NCI-H345 treated with DMSO at 0.1 percent for 48 hours (cell line): ENCODE measurements at regions not wholly inside any gene's neighbourhood (a gene's known extent, or its start where the extent isn't known, plus 50 kb on each side); places are given as distances from the start of the nearest gene placed in this dataset.
"Not testable (repeated sequence)": the region's sequence is repeated elsewhere in the genome, so short reads cannot be mapped to it uniquely, and the experiment has no call there.

Experiments used
- DNase-seq: peaks from one replicate; lab custom pipeline; 2025; ENCODE audit not compliant: unreplicated experiment; lab: John Stamatoyannopoulos, UW

DNA sequence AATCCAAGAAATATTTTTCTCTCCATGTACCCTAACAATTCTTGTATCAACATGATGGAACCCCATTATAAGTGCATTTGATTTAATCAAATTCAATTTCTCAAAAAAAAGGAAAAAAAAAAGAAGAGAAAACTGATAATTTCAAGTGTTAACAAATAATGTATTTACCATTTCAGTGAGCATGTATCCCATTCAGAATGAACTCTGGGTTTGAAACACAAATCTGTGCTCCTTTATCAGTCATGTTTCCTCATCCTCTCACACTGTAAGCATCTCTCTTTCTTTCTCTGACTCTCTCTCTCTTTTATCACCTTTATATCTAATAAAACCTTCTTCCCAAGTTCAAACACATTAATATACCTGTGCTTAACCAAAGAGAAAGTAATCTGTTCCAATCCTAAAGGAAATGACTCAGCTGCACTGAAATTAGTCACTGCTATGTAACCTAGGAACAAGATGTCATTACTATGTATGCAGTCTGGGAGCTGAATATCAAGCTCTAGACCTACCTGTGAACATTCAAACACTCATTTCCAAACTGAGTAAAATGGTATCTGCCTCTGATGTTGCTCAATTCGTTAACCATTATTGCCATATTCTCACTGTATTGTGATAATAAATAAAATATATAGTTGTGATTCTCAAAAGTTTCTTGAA, 135.0 kb upstream of the LRIG3 start:
- DNase-seq: no peak

DNA sequence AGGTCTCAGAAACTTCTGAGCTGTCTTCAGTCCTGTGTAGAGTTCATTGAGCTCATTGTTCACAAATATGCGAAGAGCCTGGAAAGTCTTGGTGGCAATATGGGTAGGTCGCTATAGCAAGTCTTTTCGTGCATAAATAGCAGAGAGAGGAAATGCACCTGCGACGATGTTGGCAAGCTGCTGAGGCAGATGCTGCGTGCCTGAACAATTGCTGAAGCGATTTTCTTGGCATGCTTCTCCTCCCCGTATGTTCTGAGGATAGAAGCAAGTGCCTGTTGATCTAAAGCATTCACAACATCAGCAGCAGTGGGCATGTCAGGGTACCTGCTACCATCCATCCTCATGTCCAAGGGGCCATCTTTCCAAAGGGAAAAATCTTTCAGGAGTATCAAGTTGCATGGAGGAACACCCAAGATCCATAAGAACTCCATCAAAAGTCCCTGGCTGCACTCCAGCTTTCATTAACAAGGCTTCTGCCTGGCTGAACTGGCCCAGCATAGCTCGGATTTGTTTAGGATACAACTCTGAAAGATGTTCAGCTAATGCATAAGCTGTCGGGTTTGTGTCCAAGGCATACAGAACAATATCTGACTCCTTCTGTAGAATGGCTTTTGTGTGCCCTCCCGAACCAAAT, 133.1 kb upstream of the LRIG3 start:
- DNase-seq: not testable (repeated sequence)

DNA sequence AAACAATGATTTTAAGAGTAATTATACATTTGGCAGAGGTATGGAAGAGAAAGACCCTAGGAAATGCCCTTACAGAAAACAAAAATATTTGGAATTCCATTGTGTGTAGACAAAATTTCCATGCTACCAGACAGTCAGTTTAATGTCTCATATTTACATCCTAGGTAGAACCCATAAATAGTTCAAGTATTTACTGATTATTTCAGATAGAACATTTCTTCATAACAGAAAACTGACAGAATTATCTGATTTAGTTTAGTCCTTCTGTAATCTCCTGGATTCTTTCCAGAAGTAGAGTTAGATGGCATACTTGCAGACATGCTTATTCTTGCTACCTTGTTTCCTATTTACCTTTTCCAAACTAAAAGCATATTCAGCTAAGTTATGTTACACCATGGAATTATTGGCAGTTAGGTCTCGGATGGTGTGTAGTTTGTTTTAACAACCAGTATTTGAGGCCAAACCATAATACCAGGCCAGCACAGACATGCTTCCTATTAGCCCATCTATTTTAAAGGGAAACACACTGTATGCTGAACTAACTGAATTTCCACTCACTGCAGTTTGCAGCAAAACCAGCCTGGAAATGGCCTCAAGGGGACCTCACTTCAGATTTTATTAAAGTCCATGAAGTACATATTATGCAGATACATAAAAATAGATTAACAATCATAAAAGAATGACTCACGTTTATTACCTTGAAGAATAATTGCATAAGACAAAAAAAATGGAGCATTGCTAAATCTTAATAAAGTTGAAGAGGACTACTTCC, 126.6 kb upstream of the LRIG3 start:
- no peak for DNase-seq

DNA sequence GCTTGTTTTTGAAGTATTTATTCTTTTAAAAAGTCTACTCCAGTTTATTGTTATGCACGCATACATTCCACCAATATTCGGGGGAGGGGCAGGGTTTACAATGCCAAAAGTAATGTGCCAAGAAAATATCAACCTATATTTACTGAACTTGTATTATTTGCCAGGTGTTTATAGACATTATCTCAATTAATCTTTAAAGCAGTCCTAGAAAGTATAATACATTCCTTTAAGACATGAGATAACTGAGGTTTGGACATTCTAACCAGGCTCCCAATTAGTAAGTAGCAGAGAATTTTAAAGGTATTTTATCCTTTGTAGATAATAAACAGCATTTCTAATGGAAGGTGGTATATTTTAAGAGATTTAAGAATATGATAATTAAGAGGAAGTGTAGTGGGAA, 124.5 kb upstream of the LRIG3 start:
- no peak for DNase-seq

DNA sequence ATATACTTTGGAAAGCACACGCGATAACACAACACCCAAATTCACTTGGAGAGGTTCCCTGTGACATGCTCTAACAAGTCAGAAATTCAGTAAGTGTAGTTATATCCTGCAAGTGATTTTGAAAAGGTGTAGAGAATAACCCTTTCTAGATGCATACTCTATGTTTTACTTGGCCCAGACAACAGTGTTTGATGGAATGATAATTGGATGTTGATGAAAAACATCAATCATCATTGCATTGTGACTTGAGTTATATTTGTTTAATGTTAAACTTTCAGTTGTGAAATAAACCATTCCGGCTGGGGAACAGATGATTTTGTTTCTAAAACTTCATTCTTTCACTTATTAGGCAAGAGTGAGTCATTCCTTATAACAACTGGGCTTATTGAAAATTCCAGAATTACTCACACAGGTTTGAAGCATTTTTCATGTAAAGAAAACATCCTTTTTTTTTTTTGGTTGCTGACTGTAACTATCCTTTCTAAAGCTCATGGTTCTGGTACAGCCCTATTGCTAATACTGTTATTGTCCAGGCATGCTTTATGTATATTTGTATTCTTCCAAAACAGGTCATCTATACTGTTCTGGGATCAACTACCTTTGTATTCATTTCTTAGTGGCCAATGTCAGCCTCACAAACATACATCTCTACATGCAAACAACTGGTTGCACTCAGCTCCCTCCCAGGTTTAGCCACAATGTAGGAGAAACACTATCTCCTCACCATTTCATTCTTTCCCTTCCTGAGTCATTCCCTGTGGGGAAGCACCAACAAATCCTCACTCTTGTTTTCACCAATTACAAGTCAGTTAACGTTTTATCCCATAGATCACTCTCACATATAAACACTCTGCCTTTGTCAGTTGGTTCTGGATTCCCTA, 121.2 kb upstream of the LRIG3 start:
- DNase-seq: no peak

DNA sequence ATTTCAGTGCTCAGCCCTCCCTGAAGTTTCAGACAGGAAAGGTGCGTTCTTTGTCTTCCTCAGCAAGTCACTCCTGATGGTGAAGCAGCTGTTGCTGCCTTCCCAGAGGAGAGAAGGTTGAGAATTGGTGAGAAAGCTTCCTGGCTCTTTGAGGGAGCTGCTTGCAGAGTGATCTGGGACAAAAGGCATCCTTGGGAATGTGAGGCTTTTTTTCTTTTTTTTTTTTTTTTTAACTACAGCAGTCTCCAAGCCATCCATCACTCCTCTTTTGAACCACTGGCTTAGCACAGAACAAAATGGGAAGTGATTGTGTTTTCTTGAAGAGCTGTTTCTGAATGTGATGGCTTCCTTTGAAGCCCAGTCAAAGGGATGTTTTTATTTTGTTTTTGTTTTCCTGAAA, 120.4 kb upstream of the LRIG3 start:
- no peak for DNase-seq

DNA sequence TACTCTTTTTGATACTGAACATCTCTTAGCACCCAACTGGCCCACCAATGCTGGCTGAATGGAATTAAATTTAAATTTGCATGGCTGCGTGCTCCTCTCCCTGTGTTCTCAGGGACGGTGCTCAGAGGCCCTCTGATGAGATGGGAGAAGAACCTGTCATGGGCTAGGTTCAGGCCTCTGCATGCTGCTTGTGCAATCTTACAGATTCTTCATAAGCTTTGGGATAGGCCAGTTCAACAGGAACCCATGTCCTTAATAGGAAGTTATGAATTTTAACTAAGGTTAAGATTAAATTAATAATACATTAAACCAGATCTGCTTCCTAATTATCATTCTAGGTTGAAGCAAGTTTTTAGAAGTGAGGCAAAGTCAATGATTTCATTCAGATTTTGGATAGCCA, 119.7 kb upstream of the LRIG3 start:
- DNase-seq: no peak

DNA sequence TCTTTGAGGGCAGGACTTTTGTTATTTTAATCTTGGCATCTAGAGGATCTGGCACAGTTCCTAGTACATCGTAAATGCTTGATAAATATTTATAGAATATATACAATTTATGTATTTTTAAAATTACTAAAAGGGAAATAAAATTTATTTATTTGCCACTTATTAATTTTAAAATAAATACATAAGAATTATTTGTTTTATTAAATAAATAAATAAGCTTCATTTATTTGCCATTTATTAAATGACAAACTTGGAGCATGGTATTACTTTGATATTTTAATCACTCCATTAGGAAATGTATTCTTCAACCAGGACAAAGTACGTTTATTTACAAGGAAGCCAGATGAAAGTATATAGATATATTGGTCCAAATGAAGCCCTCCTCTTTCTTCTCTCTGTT, 118.7 kb upstream of the LRIG3 start:
- no peak for DNase-seq

DNA sequence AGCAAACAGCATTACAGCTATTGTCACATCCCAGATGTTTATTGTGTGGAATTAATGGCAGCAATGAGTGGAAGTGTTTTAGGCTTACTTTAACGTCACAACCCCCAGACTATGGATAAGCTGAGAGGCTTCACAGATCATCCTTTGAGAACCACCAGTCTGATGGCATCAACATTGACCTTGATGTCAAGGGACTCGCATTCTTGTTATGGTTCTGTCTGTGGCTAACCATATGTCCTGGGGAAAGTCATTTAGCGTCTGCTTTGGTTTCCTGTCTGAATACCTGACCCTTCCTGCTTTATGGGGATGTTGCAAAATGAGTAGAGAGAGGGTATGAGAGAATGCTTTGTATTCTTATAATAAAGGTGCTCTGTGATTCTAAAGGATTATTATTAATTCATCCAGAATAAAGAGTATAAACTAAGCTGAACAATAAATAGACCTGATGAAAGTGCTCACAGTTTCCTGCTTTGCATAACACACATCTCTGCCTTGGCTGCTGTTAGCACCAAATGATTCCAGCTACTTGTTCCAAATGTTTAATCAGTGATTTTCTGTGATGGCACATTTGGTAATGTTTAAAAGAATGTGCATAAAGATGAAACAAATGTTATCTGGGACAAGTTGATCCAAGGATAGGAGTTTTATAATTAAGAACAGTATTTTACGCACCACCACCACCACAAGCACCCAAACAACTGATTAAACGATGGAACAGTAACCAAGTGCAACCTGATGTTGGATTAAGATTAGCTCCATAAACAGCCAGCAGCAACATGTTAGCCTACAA, 116.9 kb upstream of the LRIG3 start:
- no peak for DNase-seq

DNA sequence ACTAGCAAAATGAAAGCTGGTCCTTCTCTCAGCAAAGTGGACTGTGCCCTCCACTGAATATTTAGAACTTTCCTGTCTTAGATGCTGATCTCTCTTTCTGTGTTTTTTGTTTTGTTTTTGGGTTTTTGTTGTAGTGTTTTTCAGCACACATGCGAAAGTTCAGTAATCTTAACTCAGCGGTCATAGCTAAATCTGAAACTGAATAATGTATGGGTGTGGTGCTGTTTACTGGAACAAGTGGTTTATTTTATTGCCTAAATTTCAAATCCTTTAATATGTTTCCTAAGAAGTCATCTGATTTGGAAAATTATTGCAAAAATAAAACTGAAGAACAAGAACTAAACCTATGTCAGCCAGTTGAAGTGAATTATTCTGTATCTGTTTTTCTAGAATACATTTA, 116.0 kb upstream of the LRIG3 start:
- no peak for DNase-seq

DNA sequence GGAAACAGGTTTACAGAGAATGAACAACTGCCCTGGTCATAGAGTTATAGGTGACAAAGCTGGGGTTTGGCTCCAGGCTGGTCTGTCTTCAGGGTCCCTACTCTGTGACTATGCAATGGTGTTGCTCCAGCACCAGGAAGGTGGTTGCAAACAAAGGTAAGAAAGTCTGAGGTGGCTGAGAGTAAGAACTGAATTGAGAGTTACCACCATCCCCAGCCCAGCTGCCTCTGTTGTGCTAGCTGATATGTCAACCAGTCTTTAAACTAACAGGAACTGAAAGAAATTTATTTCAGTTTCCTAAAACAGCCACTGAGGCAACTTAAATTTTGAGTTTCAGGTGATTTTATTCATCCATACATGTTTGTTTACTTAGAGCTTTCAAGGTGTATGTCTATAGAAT, 111.0 kb upstream of the LRIG3 start:
- no peak for DNase-seq

DNA sequence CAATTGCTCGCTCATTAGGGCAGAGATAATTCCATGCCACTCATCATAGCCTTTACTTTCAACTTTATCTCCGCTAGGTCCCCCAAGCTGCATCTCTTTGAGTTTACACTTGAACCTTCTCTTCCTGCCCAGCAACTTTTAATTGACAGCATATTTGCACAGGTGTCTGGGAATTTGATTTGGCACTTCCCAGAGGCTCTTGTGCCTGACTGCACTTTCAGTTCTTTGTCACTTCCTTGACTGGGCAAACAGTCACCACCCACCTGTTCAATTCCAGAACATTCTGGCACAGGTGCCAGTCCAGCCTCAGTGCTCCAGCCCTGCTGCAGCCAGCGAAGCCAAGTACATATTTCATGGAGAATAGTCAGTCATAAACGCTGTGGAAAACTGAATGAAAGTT, 110.1 kb upstream of the LRIG3 start:
- no peak for DNase-seq

DNA sequence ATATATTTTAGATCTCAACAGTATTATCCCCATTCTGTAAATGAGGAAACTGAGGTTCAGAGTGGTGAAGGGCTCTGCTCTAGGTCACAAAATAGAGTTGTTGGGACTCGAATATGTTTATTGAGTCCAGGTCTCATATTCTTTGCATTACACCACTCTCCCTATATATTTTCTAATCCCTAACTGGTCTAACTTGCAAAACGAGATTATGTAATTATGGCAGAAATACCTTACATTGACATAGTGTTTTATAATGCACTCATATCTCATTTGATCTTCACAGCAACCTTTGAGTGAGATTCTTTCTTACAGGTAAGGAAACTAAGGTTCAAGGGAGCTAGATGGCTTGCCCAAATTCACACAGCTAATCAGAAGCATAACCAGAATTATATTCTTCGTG, 106.9 kb upstream of the LRIG3 start:
- no peak for DNase-seq

DNA sequence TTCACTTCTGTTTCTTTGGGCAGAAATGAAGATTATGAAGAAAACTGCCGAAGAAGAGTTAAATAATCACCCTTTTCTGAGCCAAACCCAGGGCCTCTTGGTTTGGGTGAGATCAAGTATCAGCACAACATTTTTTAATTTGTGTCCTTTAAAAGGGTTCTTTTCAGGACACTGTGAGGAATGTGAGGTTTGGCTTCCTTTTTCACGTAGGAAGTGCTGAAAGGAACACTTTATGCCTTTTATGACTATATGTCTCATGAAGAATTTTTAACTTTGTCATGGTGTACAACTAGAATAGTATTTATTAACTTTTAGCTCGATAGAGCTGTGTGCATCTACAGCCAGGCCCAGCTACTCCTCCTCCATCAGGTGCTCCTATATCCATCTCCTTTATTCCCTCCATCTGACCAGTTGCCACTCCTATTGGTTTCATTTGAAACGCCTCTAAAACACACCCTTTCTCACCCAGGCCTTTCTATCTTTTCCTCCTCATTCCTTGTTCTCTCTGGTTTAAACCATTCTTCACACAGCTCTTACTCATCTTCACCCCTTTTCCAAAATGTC, 103.6 kb upstream of the LRIG3 start:
- no peak for DNase-seq

DNA sequence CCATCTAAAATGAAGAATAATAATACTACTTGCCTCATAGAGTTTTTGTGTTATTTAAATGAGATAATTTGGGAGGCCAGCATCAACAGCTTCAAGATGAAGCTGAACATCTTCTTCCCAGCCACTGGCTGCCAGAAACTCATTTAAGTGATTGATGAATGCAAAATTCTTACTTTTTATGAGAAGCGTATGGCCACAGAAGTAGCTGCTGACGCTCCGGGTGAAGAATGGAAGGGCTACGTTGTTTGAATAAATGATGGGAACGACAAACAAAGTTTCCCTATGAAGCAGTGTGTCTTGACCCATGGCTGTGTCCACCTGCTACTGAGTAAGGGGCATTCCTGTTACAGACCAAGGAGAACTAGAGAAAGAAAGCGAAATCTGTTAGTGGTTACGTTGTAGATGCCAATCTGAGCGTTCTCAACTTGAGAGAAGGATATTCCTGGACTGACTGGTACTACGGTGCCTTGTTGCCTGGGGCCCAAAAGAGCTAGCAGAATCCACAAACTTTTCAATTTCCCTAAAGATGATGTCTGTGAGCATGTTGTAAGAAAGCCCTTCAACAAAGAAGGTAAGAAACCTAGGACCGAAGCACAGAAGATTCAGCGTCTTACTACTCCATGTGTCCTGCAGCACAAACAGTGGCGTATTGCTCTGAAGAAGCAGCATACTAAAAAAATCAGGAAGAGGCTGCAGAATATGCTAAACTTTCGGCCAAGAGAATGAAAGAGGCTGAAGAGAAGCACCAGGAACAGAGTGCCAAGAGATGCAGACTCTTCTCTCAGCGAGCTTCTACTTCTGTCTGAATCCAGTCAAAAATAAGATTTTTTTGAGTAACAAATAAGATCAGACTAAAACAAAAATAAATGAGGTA, 100.0 kb upstream of the LRIG3 start:
- DNase-seq: no peak

DNA sequence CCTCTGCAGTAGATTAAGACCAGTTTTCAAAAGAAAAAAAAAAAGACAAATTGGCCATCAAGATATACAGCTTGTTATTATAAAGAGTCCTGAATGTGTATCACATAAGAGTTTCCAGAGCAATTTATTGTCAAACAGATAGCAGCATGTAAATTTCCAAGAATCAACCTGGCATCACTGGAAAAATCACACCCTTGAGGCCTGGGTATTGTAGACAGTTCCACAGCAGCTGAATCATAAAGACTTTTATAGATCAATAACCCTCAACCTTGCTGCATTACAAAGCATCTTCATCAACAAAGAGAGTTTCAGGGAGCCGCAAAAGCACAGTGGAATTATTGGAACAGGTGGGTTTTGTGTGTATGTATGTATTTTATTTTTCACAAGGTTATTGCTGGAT, 94.6 kb upstream of the LRIG3 start:
- DNase-seq: no peak

DNA sequence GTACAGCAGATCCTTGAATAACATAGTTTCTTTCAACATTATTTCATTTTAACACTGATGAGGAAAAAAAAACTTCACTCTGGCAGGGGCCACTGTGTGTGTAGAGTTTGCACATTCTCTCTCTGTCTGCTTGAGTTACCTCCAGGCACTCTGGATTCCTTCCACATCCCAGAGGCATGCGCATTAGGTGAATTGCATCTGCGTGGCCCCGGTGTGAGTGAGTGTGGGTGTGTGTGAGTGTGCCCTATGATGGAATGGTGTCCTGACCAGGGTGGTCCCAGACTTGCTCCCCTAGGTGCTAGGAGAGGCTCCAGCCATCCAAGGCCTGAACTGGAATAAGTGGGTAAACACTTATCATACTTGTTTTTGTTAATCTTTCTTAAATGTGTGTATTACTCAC, 90.6 kb upstream of the LRIG3 start:
- no peak for DNase-seq

DNA sequence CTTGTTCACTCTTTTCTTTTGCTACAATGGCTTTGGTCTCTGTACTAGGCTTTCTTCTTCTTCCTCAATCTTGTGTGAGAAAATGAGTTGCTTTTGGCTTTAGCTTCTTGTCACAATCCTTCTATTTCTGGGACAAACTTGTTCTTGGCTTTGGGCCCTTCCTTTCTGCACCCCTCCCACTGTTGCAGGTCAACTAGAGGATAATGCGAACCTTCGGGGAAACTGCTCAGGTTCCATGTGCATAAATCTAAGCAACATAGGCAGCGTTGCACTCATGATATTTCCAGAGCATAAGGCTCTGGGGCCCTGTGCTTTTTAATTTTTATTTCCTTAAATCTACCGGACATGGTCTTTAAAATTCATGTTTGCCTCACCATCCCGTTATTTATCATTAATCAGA, 89.8 kb upstream of the LRIG3 start:
- DNase-seq: no peak

DNA sequence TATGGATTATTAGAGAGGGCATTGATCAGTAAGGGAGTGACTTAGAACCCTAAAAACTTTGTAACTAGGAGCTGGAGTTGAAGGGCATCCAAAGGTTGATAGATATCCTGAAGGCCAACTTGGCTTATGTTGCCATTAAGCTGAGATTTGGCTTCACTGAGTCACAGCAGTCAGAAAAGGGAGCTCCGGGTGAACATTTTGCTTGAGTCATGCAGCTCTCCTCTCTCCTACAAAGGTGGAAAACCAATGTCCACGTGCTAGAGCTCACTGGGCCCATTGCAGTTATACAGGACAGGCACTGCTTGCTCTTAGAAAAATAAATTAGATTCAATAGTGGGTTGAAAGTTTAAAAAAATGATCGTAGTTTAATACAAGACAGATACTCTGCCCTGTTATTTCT, 87.3 kb upstream of the LRIG3 start:
- no peak for DNase-seq
